GM19193 (cell line): ENCODE measurements at regions not wholly inside any gene's neighbourhood (a gene's known extent, or its start where the extent isn't known, plus 50 kb on each side); places are given as distances from the start of the nearest gene placed in this dataset.

ENCODE experiments used
- POLR2A ChIP-seq: IDR thresholded peaks from 4 replicates; pipeline ENCODE4 v1.6.1; 2011; ENCODE audit not compliant: insufficient read depth, insufficient read length; ENCODE audit errors: extremely low read depth

DNA sequence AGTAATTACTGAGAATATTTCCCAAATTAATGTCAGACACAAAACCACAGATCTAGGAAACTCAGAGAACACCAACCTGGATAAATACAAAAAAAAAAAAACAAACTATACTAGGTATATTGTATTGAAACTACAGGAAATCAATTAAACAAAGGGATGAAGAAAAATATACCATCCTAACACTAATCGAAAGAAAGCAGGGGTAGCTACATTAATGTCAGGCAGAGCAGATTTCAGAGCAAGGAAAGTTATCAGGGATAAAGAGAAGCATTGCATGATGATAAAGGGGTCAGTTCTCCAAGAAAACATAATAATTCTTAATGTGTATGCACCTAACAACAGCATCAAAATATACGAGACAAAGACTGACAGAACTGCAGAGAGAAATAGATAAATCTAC lies 89.9 kb downstream of the TOMM20 start:
- TF ChIP-seq POLR2A, result no peak

DNA sequence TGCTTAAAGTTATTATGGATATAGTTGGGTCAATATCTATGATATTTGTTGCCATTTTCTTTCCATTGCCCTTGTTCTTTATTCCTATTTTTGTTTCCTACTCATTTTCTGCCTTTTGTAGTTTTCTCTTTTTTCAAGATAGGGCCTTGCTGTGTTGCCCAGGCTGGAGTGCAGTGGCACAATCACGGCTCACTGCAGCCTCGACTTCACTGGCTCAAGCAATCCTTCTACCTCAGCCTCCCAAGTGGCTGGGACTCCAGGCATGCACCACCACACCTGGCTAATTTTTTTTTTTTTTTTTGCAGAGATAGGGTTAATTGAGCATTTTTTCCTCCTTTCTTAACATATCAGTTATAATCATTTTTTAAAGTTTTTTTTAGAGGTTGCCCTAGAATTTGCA lies 92.7 kb downstream of the TOMM20 start:
- TF ChIP-seq POLR2A, result no peak

DNA sequence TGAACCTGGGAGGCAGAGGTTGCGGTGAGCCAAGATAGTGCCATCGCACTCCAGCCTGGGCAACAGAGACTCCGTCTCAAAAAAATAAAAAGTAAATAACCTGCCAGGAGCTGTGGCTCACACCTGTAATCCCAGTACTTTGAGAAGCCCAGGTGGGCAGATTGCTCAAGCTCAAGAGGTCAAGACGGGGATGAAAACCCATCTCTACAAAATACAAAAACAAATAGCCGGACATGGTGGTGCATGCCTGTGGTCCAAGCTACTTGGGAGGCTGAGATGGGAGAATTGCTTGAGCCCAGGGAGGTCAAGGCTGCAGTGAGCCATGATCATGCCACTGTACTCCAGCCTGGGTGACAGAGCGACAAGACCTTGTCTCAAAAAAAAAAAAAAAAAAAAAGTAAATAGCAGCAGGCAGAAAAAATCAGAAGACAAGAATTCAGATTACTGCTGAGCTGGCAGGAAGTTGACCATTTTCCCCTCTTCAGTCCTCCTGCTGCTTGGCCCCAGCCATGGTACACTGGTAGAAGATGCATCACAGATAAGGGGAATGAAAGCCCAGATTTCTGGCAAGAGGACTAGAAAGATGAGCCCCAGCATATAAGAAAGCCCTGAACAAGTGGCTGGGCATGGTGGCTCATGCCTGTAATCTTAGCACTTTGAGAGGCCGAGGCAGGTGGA lies 97.6 kb downstream of the TOMM20 start:
- TF ChIP-seq POLR2A, result no peak

DNA sequence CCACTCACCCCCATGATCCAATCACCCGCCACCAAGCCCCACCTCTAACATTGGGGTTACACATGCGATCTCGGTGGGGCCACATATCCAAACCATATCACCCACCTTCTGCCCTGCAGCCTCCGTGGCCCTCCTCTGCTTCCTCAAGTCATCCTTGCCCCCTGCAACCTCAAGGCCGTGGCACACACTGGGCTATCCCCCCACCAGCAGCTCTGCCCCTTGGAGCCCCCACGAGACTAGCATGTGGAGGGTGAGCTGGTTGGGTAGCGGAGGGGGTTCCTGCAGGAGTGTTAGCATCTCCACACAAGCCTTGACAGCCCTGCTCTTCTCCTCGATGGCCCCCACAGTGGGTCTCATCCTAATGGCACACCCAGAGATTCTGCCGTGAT lies 100.8 kb downstream of the TOMM20 start:
- no peak for TF ChIP-seq POLR2A

DNA sequence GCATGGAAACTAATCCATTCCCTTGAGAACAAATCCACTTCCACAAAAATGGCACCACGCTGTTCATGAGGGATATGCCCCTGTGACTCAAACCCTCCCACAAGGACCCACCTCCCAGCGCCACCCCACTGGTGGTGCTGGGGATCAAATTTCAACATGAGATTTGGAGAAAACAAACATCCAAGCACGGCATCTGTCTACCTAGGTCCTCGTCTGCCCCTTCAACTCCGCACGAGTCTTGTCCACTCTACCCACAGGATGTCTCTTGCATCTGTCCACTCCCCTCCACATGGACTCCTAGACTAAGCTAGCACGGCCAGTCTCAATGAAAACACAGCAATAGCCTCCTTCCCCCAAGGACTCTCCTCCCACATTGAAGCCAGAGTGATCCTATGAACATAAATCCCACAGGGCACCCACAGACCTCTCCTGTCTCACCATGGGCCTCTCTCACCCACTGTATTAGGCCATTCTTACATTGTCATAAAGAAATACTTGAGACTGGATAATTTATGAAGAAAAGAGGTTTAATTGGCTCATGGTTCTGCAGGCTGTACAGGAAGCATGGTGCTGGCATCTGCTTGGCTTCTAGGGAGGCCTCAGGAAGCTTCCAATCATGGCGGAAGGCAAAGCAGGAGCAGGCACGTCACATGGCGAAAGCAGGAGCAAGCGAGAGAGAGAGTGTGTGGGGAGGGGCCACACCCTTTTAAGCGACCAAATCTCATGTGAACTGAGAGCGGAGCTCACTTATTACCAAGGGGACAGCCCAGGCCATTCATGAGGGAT lies 101.4 kb downstream of the TOMM20 start:
- no peak for TF ChIP-seq POLR2A

DNA sequence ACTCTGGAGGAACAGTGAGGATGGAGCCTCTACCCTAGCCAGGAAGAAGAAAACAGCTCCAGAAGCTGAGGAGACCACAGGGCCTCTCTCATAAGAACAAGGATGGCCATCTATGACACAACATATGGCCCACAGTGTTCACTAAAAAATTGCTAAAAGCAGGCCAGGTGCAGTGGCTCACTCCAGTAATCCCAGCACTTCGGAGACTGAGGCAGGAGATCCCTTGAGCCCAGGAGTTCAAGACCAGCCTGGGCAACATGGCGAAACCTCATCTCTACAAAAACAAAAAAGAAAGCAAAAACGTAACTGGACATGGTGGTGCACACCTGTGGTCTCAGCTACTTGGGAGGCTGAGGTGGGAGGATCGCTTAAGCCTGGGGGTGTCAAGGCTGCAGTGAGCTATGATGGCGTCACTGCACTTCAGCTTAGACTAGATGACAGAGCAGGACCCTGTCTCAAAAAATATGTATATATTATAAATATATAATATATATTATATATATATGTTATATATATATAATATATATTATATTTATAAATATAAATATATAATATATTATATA lies 103.1 kb downstream of the TOMM20 start:
- TF ChIP-seq POLR2A, result no peak

DNA sequence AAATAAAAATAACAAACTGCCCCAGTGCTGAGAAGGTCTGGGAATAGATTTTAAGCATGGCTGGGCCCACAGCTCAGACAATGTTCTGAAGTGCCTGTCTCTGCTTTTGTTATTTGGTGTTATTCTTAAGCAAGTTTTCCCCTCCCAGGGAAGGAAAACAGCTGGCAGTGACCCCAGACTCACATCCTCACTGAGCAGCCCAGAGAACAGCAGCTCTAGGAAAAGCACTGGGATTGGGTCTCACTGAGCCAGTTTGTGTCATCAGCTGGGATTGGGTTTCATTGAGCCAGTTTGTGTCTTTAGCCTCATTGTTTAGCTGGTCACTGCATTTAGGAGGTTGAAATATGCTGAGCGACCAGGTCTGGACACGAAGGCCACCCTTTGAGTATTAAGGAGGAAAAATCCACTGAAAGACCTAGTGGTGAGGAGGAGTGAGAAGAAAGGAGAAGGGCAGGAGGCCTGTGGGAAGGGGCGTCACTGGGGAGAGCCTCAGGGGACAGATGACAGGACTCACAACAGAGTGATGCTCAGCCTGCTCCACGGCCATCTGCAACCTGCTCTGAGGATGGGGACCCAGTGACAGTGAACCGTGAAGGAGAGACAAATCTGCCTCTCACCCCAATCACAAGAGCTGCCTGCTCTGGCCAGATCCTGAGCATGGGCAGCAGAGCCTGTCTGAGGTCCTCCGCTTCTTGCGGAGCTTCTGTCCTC lies 103.8 kb downstream of the TOMM20 start:
- no peak for TF ChIP-seq POLR2A

DNA sequence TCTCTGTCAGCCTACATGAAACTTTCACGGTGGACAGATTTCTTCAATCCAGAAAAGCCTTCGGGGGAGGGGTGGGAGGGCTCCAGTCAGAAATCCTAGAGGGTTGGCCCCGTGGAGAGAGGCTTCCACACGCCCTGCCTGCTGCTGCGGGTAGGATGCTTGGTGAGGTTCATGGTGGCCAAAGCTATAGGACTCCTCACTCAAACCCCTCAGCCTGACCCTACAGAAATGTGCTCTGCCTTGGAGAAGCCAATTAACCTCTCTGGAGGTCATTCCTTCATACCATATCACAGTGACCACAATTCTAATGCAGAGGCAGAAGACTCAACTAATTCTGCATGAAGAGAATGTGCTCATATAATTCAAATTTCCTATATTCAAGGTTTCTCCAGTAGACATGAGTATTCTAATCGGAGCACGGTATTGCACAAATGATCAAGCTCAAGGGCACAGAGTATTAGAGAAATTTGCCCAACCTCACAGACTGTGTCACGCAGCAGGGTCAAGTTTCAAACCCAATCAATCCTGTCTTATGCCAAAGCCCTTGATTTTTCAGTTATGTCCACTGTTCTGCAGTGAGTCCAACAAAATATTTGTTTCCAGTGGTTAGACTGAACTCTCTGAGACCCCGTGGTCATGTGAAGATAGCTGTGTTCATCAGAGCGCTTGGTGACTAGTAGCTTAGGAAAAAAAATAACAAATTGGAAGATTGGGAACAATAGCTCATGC lies 104.8 kb downstream of the TOMM20 start:
- no peak for TF ChIP-seq POLR2A

DNA sequence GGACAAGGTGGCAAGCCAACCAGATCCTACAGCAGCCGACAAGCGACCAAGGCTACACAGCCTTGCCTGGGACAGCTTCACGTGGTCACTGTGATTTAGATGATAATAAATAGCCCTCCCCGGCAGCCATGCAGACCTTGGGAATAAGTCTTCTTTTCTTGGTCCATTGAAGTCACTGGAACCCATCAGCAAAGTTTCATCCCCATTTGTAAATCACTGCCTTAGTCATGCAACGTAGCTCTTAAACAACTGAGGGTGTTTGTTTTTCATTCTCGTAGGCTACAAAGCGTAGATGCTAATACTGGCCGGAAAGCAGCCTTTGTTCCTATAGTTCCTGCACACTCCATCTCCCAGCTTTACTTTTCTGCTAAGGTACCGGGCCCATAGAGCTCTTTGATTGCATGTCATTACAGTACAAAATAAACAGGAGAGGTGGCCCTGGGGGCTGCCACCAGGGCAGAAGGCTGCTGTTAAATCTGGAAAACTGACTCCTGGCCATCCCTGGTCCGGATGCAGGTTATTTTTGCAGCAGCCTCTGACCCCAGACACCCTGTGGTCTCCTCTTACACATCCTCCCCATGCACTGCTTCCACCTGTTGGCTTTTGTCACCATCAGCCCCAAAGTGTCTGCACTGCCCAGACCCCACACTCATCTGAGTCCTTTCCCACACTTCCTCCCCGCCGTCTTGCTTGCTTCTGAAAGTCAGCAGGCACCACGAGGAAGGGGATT lies 105.5 kb downstream of the TOMM20 start:
- TF ChIP-seq POLR2A, result no peak

DNA sequence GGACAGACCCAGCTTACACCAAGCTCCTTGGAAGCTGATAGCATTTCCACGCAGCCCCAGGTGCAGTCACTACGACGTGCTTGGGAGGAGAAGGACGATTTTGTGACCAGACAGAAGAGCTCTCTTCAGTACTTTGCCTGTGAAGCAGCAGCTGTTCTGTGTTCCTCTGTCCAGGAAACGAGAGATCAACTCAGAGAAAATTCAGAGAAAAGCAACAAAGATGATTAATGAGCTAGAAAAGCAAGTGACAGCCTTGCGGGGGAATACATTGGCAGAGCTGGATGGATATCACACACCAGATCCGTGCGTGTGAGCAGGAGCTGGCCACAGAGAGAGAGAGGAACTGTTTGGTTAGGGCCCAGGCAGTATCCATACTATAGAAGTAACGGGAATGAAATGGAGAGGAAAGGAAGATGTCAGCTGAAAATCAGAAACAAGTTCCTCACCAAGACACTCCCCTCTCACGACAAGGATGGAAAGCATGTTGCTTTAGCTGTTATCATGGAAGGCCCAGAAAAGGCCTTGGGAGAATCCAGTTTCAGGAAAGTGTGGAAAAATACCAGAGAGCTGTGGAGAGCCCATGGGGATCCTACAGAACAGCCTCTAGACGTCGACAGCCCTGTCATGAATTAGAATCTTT lies 106.2 kb downstream of the TOMM20 start:
- TF ChIP-seq POLR2A, result no peak

DNA sequence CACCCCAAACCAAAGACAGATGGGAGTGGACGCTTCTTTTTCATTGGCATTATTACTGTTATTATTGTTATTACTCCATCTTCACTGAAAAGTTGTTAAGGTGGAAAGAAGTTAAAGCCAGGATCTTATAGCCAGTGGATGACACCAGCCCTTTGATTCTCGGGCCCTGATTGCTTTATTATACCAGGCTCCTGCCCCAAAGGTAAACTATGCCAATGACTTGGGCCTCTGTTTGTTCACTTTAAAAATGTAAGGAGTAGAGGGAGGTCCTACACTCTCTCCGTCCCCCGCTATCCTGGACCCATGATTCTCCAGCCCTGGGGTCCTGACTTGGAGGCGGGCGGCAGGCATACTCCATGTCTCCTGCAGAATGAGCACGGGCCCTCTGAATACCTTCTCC lies 106.8 kb downstream of the TOMM20 start:
- no peak for TF ChIP-seq POLR2A

DNA sequence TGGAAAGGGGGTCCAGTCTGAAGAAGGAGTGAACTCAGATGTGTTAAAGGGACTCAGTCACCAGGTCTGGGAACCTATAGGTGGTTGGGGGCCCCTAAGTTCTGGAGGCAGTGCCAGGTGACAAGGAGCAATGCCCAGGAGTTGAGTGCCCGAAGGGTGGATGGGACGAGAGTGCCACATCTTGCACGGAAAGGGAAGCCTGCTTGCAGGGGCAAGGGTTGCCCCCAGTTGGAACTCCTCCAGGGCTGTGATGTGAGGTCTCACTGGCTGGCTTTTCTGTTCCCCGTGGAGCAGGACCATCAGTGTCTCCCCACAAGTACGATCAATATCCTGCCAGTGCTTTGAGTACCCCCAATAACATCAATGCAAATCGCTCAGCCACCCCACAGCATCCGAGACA lies 107.3 kb downstream of the TOMM20 start:
- no peak for TF ChIP-seq POLR2A

DNA sequence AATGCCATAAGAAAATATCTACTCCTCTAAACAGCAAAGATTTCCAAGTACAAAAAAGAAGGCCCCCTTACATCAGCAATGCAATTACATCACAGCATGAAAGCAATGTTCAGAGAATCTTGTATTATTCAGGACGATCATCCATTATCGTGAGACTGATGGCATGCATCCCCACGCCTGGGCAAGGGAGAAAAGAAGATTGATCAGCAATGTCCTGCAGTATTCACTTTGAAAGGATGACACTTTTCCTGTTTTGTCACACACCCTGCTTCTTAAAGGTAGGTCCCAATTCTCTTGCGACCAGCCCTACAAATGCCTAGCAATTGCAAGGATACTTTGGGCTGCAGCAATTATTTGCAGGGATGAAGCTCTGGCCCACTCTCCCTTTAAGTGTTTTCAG lies 108.7 kb downstream of the TOMM20 start:
- no peak for TF ChIP-seq POLR2A

DNA sequence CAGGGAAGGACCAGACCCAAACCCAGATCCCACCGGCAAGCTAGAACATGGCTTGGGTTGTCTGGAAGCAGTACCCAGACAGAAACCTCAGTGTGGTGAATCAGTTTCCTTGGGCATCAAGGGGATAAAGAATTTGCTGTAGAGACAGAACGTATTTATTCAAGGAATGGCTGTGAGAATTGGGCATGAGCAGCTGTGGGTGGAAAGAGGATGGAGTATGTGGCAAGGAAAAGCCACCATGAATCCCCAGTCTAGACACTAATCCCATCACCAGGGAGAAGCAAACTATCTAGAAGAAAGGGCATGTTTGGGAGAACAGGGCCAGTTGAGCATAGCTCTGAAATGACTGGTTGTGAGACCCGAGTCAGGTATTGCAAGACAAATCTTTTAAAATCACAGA lies 109.2 kb downstream of the TOMM20 start:
- TF ChIP-seq POLR2A, result no peak
